A673 (cell line): ENCODE measurements at regions not wholly inside any gene's neighbourhood (a gene's known extent, or its start where the extent isn't known, plus 50 kb on each side); places are given as distances from the start of the nearest gene placed in this dataset.

ENCODE experiments used
- BruUV-seq: library from RNA; stranded (reverse); fragments of 400-500 nt; replicated peaks from 2 replicates; lab custom pipeline; 2021; lab: Mats Ljungman, UMichigan
- CTCF ChIA-PET: fragments of 300-600 bp; sonication (Branson Sonifier 250); formaldehyde crosslinking; loops from one replicate; lab custom pipeline; 2022; ENCODE audit warnings: antibody characterized with exemption; lab: Charles Lee
- POLR2A ChIA-PET: fragments of 300-600 bp; sonication (Branson Sonifier 250); formaldehyde crosslinking; loops from one replicate; lab custom pipeline; 2022; ENCODE audit warnings: antibody characterized with exemption; ENCODE audit not compliant: low non-redundant PET; lab: Charles Lee
- DNase-seq: peaks from one replicate; pipeline ENCODE4 v3.0.0-alpha.2; 2015; ENCODE audit warnings: low spot score
- H3K27ac ChIP-seq: fragments of 200-600 bp; sonication (generic); 2 replicates; pipeline ENCODE4 v1.5.1; 2016; ENCODE audit warnings: mixed run types, low read depth, mild to moderate bottlenecking, mixed read lengths, antibody characterized with exemption, low read length; ENCODE audit not compliant: poor library complexity, severe bottlenecking
- H3K27me3 ChIP-seq: fragments of 200-600 bp; sonication (generic); replicated peaks from 2 replicates; pipeline ENCODE4 v1.6.1; 2017; ENCODE audit warnings: mixed run types, low read depth, mild to moderate bottlenecking, mixed read lengths, antibody characterized with exemption, low read length; ENCODE audit not compliant: insufficient read depth, poor library complexity
- H3K36me3 ChIP-seq: fragments of 200-600 bp; sonication (generic); 2 replicates; pipeline ENCODE4 v1.6.1; 2016; ENCODE audit warnings: mixed run types, mild to moderate bottlenecking, mixed read lengths, antibody characterized with exemption, low read length; ENCODE audit not compliant: insufficient read depth, poor library complexity, severe bottlenecking
- H3K4me1 ChIP-seq: fragments of 200-600 bp; sonication (generic); 2 replicates; pipeline ENCODE4 v1.6.1; 2017; ENCODE audit warnings: mixed run types, mild to moderate bottlenecking, mixed read lengths, antibody characterized with exemption, low read length; ENCODE audit not compliant: insufficient read depth, poor library complexity, severe bottlenecking
- H3K4me3 ChIP-seq: fragments of 200-600 bp; sonication (generic); 2 replicates; pipeline ENCODE4 v1.5.1; 2016; ENCODE audit warnings: low read depth, mixed run types, mild to moderate bottlenecking, mixed read lengths, low read length; ENCODE audit not compliant: poor library complexity, severe bottlenecking
- H3K9me3 ChIP-seq: fragments of 200-600 bp; sonication (generic); 2 replicates; pipeline ENCODE4 v1.6.1; 2016; ENCODE audit warnings: mixed run types, low read depth, mild to moderate bottlenecking, mixed read lengths, antibody characterized with exemption, low read length; ENCODE audit not compliant: poor library complexity, severe bottlenecking
- EZH2 ChIP-seq: fragments of 200-600 bp; sonication (generic); IDR thresholded peaks from 2 replicates; pipeline ENCODE4 v1.6.1; 2017; ENCODE audit warnings: borderline replicate concordance, low read depth, mild to moderate bottlenecking, mixed read lengths, antibody characterized with exemption, low read length; ENCODE audit not compliant: poor library complexity, severe bottlenecking
- intact Hi-C: fragments of 100-400 bp; cut with micrococcal nuclease; formaldehyde crosslinking; loops from one replicate; pipeline ENCODE4 v1.10.0; 2022; ENCODE audit not compliant: unreplicated experiment
- TF ChIP-seq, protein P1 (sequence below): fragments of 300-800, 200-600 bp; sonication (generic); conservative IDR thresholded peaks from 2 replicates; pipeline ENCODE4 v1.5.1; 2017; ENCODE audit warnings: low read depth, mild to moderate bottlenecking, antibody characterized with exemption, low read length, moderate library complexity, mixed read lengths

DNA sequence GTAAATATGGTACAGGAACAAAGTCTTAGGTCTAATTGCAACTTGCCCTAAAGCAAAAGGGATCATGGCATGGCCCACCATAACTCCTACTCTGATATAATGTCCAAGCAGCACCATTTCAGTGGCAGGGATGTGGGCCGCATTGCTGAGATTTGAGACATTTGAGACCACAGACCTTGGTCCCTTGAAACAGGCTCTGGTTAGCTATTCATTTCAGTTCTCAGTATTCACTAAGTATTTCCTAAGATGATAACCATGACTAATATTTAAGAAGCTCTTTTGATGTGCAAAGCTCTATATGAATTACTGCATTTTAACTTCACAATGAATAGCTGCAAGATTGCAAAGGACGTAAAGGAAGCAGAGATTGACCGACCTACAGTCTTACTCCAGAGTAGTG lies 471.0 kb downstream of the SHISA9 start:
- Histone ChIP-seq H3K4me1 (no peaks in the 10 kb centered on the region), H3K36me3 (no peaks in the 10 kb centered on the region), H3K9me3 (no peaks in the 10 kb centered on the region), H3K4me3 (no peak overlapping the region), H3K27me3 (no peaks in the 10 kb centered on the region), H3K27ac (no peak overlapping the region)
- DNase-seq, result no peak
- ChIA-PET POLR2A (no interaction called here), CTCF (no interaction called here)
- TF ChIP-seq, protein P1, sequence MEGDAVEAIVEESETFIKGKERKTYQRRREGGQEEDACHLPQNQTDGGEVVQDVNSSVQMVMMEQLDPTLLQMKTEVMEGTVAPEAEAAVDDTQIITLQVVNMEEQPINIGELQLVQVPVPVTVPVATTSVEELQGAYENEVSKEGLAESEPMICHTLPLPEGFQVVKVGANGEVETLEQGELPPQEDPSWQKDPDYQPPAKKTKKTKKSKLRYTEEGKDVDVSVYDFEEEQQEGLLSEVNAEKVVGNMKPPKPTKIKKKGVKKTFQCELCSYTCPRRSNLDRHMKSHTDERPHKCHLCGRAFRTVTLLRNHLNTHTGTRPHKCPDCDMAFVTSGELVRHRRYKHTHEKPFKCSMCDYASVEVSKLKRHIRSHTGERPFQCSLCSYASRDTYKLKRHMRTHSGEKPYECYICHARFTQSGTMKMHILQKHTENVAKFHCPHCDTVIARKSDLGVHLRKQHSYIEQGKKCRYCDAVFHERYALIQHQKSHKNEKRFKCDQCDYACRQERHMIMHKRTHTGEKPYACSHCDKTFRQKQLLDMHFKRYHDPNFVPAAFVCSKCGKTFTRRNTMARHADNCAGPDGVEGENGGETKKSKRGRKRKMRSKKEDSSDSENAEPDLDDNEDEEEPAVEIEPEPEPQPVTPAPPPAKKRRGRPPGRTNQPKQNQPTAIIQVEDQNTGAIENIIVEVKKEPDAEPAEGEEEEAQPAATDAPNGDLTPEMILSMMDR, result no peak
- TF ChIP-seq EZH2, result no peak
- no TSS peak for BruUV-seq
- intact Hi-C loops, result no loop called here

DNA sequence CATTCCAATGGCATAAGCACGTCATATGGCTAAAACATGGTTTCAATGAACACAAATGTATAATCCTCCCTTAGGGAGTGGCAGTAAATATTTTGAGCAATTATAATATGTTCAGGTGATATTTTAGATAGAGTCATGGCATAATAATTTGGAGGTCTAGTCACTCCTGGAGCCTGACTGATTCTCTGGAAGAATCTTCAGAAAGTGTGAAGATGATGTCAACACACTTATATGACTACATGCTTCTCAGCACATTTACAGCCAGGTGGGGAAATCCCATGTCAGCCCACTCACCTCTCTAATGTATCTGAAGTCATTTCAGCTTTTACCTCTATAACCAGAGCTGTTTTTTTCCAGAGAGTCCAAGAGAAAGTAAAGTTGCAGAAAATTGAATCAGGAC lies 474.8 kb downstream of the SHISA9 start:
- H3K27me3 ChIP-seq, result no peaks in the 10 kb centered on the region
- ChIA-PET CTCF (no interaction called here), POLR2A (no interaction called here)
- DNase-seq, result no peak
- no peak overlapping the region for H3K4me3 ChIP-seq
- no peaks in the 10 kb centered on the region for H3K4me1 ChIP-seq
- TF ChIP-seq, protein P1, result no peak
- TF ChIP-seq EZH2, result no peak
- H3K27ac ChIP-seq, result no peak overlapping the region
- no peaks in the 10 kb centered on the region for H3K36me3 ChIP-seq
- peaks cover 23% of the 10 kb centered on the region for H3K9me3 ChIP-seq
- no TSS peak for BruUV-seq
- intact Hi-C loops, result no loop called here

DNA sequence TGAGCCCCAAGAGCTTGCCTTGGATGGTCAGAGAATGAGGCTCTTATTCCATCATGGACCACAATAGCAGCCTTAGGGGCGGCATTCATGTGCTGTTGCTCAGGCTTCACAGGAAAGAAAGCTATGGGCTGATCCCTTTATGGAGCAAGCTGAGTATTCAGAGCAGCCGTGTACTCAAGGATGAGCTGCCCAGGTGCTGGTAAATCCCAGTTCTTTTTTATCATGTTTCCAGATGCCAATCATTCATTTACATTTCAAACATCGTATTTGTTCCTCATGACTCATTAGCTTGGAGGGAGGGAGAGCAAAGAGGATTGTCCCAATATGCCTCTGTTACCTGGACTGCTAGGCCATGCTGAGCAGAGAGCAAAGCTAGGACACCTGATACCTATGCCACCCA lies 475.7 kb downstream of the SHISA9 start:
- H3K4me1 ChIP-seq, result no peaks in the 10 kb centered on the region
- no TSS peak for BruUV-seq
- H3K36me3 ChIP-seq, result no peaks in the 10 kb centered on the region
- H3K4me3 ChIP-seq, result no peak overlapping the region
- H3K27ac ChIP-seq, result no peak overlapping the region
- intact Hi-C loops, result no loop called here
- peaks cover 26% of the 10 kb centered on the region for H3K9me3 ChIP-seq
- POLR2A ChIA-PET, result no interaction called here
- no peak for DNase-seq
- no peaks in the 10 kb centered on the region for H3K27me3 ChIP-seq
- CTCF ChIA-PET, result no interaction called here
- TF ChIP-seq, protein P1, result no peak
- no peak for TF ChIP-seq EZH2
